K562 (cell line): ENCODE measurements at regions not wholly inside any gene's neighbourhood (a gene's known extent, or its start where the extent isn't known, plus 50 kb on each side); places are given as distances from the start of the nearest gene placed in this dataset.
A peak's percentile ranks its signal among the peaks of the same experiment; 100 is the strongest.

Source experiments
- ATAC-seq: fragments of 200-7000 bp; cut with Tn5 transposase; 3 replicates; pipeline ENCODE4 v1.9.1; 2020; ENCODE audit warnings: moderate library complexity
- BruUV-seq: library from RNA; stranded (reverse); fragments of 400-500 nt; replicated peaks from 2 replicates; lab custom pipeline; 2021; lab: Mats Ljungman, UMichigan
- CTCF ChIA-PET: fragments of 300-600 bp; formaldehyde crosslinking; extraction: SDS; loops from one replicate; lab custom pipeline; 2021; ENCODE audit warnings: low intra/inter-chr PET ratio; lab: Yijun Ruan, JAX
- POLR2A ChIA-PET: fragments of 300-600, 350-650 bp; sonication (Branson Sonifier 250); formaldehyde crosslinking; extraction: SDS; loops from one replicate; lab custom pipeline; 2021; ENCODE audit warnings: antibody characterized with exemption, inconsistent platforms; lab: Yijun Ruan, JAX
- DNase-seq, 4 experiments: peaks; one replicate each; pipeline versions ENCODE4 v3.0.0 to v3.0.0-alpha.2; 2011 to 2018; ENCODE audit warnings: low spot score in 3 of 4, mixed read lengths in 3 of 4; ENCODE audit errors: extremely low read depth in 1 of 4
- FAIRE-seq: peaks from 2 replicates; lab custom pipeline; 2011; peaks lifted over from hg19 to GRCh38; lab: Jason Lieb, UNC
- H2AFZ ChIP-seq: 2 replicates; pipeline ENCODE4 v1.6.0; 2011; ENCODE audit warnings: low read depth, low read length, control low read depth, inconsistent platforms
- H3K27ac ChIP-seq: fragments of 200-600 bp; 3 replicates; pipeline ENCODE4 v1.8.0; 2011; ENCODE audit warnings: low read depth, mild to moderate bottlenecking, control low read depth, inconsistent platforms, low read length, moderate library complexity, mixed read lengths; ENCODE audit errors: extremely low read depth
- H3K27me3 ChIP-seq, 2 experiments: fragments of 300-600 bp in 1 of 2; 2 replicates in 1 of 2; 3 replicates in 1 of 2; pipeline versions ENCODE4 v1.6.0 to v1.8.0; 2011; ENCODE audit warnings: inconsistent platforms in 2 of 2, low read length in 2 of 2, mild to moderate bottlenecking in 1 of 2, mixed read lengths in 1 of 2, moderate library complexity in 1 of 2; ENCODE audit not compliant: control insufficient read depth in 2 of 2, insufficient read depth in 2 of 2
- H3K36me3 ChIP-seq: fragments of 300-600 bp; 3 replicates; pipeline ENCODE4 v1.8.0; 2011; ENCODE audit warnings: mild to moderate bottlenecking, low read length, inconsistent platforms; ENCODE audit not compliant: control insufficient read depth, insufficient read depth
- H3K4me1 ChIP-seq, 2 experiments: fragments of 200-600 bp in 1 of 2; replicated peaks in 1 of 2; 2 replicates in 1 of 2; 3 replicates in 1 of 2; pipeline versions ENCODE4 v1.5.1 to v1.8.0; 2011; ENCODE audit warnings: inconsistent platforms in 2 of 2, low read length in 2 of 2, mild to moderate bottlenecking in 1 of 2, mixed read lengths in 1 of 2, moderate library complexity in 1 of 2; ENCODE audit not compliant: control insufficient read depth in 2 of 2, insufficient read depth in 2 of 2
- H3K4me2 ChIP-seq: 2 replicates; pipeline ENCODE4 v1.6.1; 2011; ENCODE audit warnings: low read length, control low read depth, inconsistent platforms, mixed read lengths; ENCODE audit not compliant: insufficient read depth
- H3K4me3 ChIP-seq: fragments of 200-600 bp; sonication (generic), shearing (Covaris generic); 2 replicates; pipeline ENCODE4 v1.5.1; 2016; ENCODE audit warnings: control low read depth, inconsistent platforms
- H3K79me2 ChIP-seq: fragments of 200-600 bp; 3 replicates; pipeline ENCODE4 v1.8.0; 2011; ENCODE audit warnings: low read length, inconsistent platforms; ENCODE audit not compliant: control insufficient read depth, insufficient read depth
- H3K9ac ChIP-seq, 2 experiments: 2 replicates each; pipeline versions ENCODE4 v1.6.0 to v1.6.1; 2011; ENCODE audit warnings: low read depth in 2 of 2, low read length in 2 of 2, control low read depth in 1 of 2, inconsistent platforms in 1 of 2, mild to moderate bottlenecking in 1 of 2, mixed read lengths in 1 of 2; ENCODE audit not compliant: insufficient read depth in 1 of 2
- H3K9me1 ChIP-seq: one replicate; pipeline ENCODE4 v1.6.0; 2011; ENCODE audit warnings: inconsistent platforms, mild to moderate bottlenecking, low read length, moderate library complexity; ENCODE audit not compliant: control insufficient read depth, insufficient read depth
- H3K9me3 ChIP-seq: replicated peaks from 2 replicates; pipeline ENCODE4 v1.5.1; 2011; ENCODE audit warnings: low read depth, low read length, inconsistent platforms; ENCODE audit not compliant: control insufficient read depth, insufficient read depth
- H4K20me1 ChIP-seq: replicated peaks from 2 replicates; pipeline ENCODE4 v1.6.1; 2011; ENCODE audit warnings: low read length, inconsistent platforms, mixed read lengths; ENCODE audit not compliant: control insufficient read depth, insufficient read depth
- WGBS: fragments of 100-300 bp; shearing (Covaris generic); methylation state at CpG from one replicate; pipeline ENCODE4 v1.1.6; 2016; ENCODE audit warnings: low coverage, mixed read lengths; ENCODE audit not compliant: insufficient coverage; ENCODE audit errors: missing lambda C conversion rate; 5-methylcytosine and 5-hydroxymethylcytosine counted together
- in situ Hi-C: fragments of 300-500 bp; cut with MboI; formaldehyde crosslinking; loops from 4 replicates; pipeline ENCODE4 v1.15.0; 2018; ENCODE audit warnings: inconsistent platforms, mixed read lengths
- intact Hi-C: fragments of 100-400 bp; cut with micrococcal nuclease; formaldehyde crosslinking; loops from 2 replicates; pipeline ENCODE4 v1.14.2; 2022
- TF ChIP-seq, protein P1 (sequence below): fragments of 450-650 bp; IDR thresholded peaks from 2 replicates; pipeline ENCODE4 v1.6.1; 2016; ENCODE audit warnings: missing biosample characterization, missing genetic modification characterization
- TF ChIP-seq, protein P2 (sequence below), 3 experiments: IDR thresholded peaks in 2 of 3; conservative IDR thresholded peaks in 1 of 3; 2 replicates each; pipeline ENCODE4 v1.5.1; 2011 to 2012; ENCODE audit warnings: low read length in 3 of 3, mild to moderate bottlenecking in 3 of 3, control low read depth in 2 of 3, improper control_type of control experiment in 1 of 3, inconsistent platforms in 1 of 3, low read depth in 1 of 3, mixed read lengths in 1 of 3, moderate library complexity in 1 of 3; ENCODE audit not compliant: insufficient read depth in 2 of 3

DNA sequence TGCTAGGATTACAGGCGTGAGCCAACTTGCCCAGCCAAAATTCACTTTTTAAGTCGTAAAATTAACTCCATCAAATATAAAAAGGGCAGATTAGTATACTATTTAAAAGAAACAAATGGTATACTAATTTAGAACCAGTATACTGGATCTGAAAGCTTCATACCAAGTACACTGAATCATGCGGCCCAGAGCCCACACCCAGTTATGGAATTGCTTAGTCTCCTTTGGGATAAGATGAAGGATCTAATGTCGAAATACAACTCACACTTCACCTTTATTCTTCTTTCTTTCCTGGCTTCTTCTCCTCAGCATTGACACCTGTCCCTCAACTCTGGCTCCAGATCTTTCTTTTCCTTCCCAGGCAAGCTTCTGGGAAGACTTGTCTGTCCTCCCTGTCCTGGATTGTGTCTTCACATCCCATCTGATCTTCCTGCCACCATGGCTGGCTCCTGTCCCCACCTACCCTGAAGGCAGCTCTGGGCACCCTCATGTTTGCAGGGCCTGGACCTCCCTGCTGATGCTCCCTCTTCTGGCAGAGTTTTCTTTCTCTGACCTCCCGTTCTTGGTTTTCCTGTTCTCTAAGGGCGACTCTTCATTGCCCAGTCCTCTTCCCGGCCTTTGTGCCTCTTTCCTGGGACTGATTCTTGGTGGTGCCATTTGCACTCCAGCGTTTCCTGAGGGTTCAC is 57.8 kb upstream of the CTBP2 start:
- Histone ChIP-seq H3K4me1 (no peaks in the 10 kb centered on the region), H3K79me2 (no peaks in the 10 kb centered on the region), H3K4me2 (no peak overlapping the region), H3K27ac (no peak overlapping the region), H3K9me3 (no peaks in the 10 kb centered on the region), H3K9me1 (no peaks in the 10 kb centered on the region), H4K20me1 (0 out of 2 replicates have a peak, but pooled peaks cover 4% of the 10 kb centered on the region), H3K36me3 (no peaks in the 10 kb centered on the region), H3K27me3 (peaks cover 5 to 56% of the 10 kb centered on the region in 2 experiments; a peak in 4 of 5 replicates), H3K9ac (no peak overlapping the region), H2AFZ (no peak overlapping the region), H3K4me3 (no peak overlapping the region)
- in situ Hi-C loops, result no loop called here
- DNase-seq (peak in 2 of 4 experiments; percentile 3 to 10), FAIRE-seq (no peak), ATAC-seq (no peak)
- BruUV-seq, result no TSS peak
- TF ChIP-seq, protein P1, sequence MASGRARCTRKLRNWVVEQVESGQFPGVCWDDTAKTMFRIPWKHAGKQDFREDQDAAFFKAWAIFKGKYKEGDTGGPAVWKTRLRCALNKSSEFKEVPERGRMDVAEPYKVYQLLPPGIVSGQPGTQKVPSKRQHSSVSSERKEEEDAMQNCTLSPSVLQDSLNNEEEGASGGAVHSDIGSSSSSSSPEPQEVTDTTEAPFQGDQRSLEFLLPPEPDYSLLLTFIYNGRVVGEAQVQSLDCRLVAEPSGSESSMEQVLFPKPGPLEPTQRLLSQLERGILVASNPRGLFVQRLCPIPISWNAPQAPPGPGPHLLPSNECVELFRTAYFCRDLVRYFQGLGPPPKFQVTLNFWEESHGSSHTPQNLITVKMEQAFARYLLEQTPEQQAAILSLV (tag), result no peak
- TF ChIP-seq, protein P2, sequence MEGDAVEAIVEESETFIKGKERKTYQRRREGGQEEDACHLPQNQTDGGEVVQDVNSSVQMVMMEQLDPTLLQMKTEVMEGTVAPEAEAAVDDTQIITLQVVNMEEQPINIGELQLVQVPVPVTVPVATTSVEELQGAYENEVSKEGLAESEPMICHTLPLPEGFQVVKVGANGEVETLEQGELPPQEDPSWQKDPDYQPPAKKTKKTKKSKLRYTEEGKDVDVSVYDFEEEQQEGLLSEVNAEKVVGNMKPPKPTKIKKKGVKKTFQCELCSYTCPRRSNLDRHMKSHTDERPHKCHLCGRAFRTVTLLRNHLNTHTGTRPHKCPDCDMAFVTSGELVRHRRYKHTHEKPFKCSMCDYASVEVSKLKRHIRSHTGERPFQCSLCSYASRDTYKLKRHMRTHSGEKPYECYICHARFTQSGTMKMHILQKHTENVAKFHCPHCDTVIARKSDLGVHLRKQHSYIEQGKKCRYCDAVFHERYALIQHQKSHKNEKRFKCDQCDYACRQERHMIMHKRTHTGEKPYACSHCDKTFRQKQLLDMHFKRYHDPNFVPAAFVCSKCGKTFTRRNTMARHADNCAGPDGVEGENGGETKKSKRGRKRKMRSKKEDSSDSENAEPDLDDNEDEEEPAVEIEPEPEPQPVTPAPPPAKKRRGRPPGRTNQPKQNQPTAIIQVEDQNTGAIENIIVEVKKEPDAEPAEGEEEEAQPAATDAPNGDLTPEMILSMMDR (IDR thresholded peaks at IDR 0.05 in 2 of 3, conservative IDR thresholded peaks at IDR 0.05 in 1 of 3; ENCODE audit: insufficient read depth in 2 of 3, low read depth in 1 of 3, low read length in 3 of 3), result peak; percentile 12 to 27 (median 24); a peak in 3 of 6 replicates
- ChIA-PET POLR2A (interaction anchor here (1.0 kb wide), 1 partner anchor 32 kb away, joined by 3 read pairs; no protein-coding TSS in a partner anchor), CTCF (no interaction called here)
- intact Hi-C loops, result no loop called here
- WGBS, result 2% methylated on average over 8 of the region's 8 CpGs
